Small intestine (tissue), 7 donors: ENCODE measurements at regions not wholly inside any gene's neighbourhood (a gene's known extent, or its start where the extent isn't known, plus 50 kb on each side); places are given as distances from the start of the nearest gene placed in this dataset.

ENCODE experiments used
- DNase-seq, 2 donors: peaks; one replicate each; pipeline versions ENCODE4 v3.0.0 to v3.0.0-alpha.2; 2013
- FAIRE-seq: peaks from 2 replicates; lab custom pipeline; 2012; peaks lifted over from hg19 to GRCh38; lab: Jason Lieb, UNC
- H3K27ac ChIP-seq, 3 donors: one replicate each; pipeline ENCODE4 v1.5.1; 2013; ENCODE audit warnings: low read length in 2 of 3, mild to moderate bottlenecking in 2 of 3, control low read depth in 1 of 3, inconsistent platforms in 1 of 3, low read depth in 1 of 3, moderate library complexity in 1 of 3
- H3K27me3 ChIP-seq, 3 donors: one replicate each; pipeline ENCODE4 v1.6.1; 2013; ENCODE audit warnings: low read length in 3 of 3, inconsistent platforms in 1 of 3; ENCODE audit not compliant: control insufficient read depth in 3 of 3, insufficient read depth in 3 of 3
- H3K36me3 ChIP-seq, 3 donors: one replicate each; pipeline ENCODE4 v1.6.1; 2013; ENCODE audit warnings: low read length in 3 of 3, inconsistent platforms in 1 of 3, low read depth in 1 of 3, mild to moderate bottlenecking in 1 of 3, moderate library complexity in 1 of 3; ENCODE audit not compliant: control insufficient read depth in 3 of 3, insufficient read depth in 2 of 3
- H3K4me1 ChIP-seq, 3 donors: one replicate each; pipeline ENCODE4 v1.6.1; 2013; ENCODE audit warnings: low read length in 2 of 3, inconsistent platforms in 1 of 3, low read depth in 1 of 3, mild to moderate bottlenecking in 1 of 3, moderate library complexity in 1 of 3; ENCODE audit not compliant: control insufficient read depth in 3 of 3, insufficient read depth in 2 of 3
- H3K4me3 ChIP-seq, 3 donors: one replicate each; pipeline ENCODE4 v1.5.1; 2013; ENCODE audit warnings: low read length in 3 of 3, control low read depth in 1 of 3, inconsistent platforms in 1 of 3, low read depth in 1 of 3, mild to moderate bottlenecking in 1 of 3, moderate library complexity in 1 of 3
- H3K9me3 ChIP-seq, 2 donors: one replicate each; pipeline ENCODE4 v1.6.1; 2013; ENCODE audit warnings: low read depth in 1 of 2, low read length in 1 of 2; ENCODE audit not compliant: control insufficient read depth in 2 of 2, insufficient read depth in 1 of 2
- WGBS, 3 donors: extraction: QIAGEN DNeasy Blood & Tissue Kit; methylation state at CpG; one replicate each; pipeline ENCODE4 v1.1.7; 2013; 5-methylcytosine and 5-hydroxymethylcytosine counted together
- donor health status: healthy with polysubstance abuse.
- donor health status: control.
- donor health status: control.
- donor health status: Bipolar disorder and iron deficiency.
- donor health status: healthy.

GRCh38 chr1:36537991-36538390 lies 55.3 kb upstream of the CSF3R start:
- FAIRE-seq (no peak), DNase-seq (no peak)
- H3K36me3 ChIP-seq: no peaks in the 10 kb centered on the region
- no peaks in the 10 kb centered on the region for H3K4me1 ChIP-seq
- no peak overlapping the region for H3K27ac ChIP-seq
- H3K4me3 ChIP-seq: no peak overlapping the region
- 69 to 79% (median 75%) methylated on average over 4 of the region's 4 CpGs for WGBS, 3 donors
- no peaks in the 10 kb centered on the region for H3K9me3 ChIP-seq
- H3K27me3 ChIP-seq: no peaks in the 10 kb centered on the region

GRCh38 chr1:36537190-36537768 lies 54.6 kb upstream of the CSF3R start:
- 19 to 42% (median 20%) methylated on average over 2 of the region's 2 CpGs for WGBS, 3 donors
- DNase-seq: no peak
- Histone ChIP-seq H3K27ac (no peak overlapping the region), H3K4me3 (no peak overlapping the region), H3K27me3 (no peaks in the 10 kb centered on the region), H3K36me3 (no peaks in the 10 kb centered on the region), H3K9me3 (no peaks in the 10 kb centered on the region), H3K4me1 (no peaks in the 10 kb centered on the region)
- no peak for FAIRE-seq

- FAIRE-seq (no peak), DNase-seq (no peak)
- H3K9me3 ChIP-seq: no peaks in the 10 kb centered on the region
- no peak overlapping the region for H3K27ac ChIP-seq
- H3K4me1 ChIP-seq: no peaks in the 10 kb centered on the region
- 73 to 77% (median 73%) methylated on average over 1 of the region's 1 CpG for WGBS, 3 donors
- no peak overlapping the region for H3K4me3 ChIP-seq
- H3K27me3 ChIP-seq: no peaks in the 10 kb centered on the region
- H3K36me3 ChIP-seq: no peaks in the 10 kb centered on the region
These were observed 54.0 kb upstream of the CSF3R start for GRCh38 chr1:36536727-36537126.

GRCh38 chr1:36534711-36535412 lies 52.1 kb upstream of the CSF3R start:
- Histone ChIP-seq H3K9me3 (no peaks in the 10 kb centered on the region), H3K4me3 (no peak overlapping the region), H3K27ac (no peak overlapping the region), H3K4me1 (no peaks in the 10 kb centered on the region), H3K27me3 (no peaks in the 10 kb centered on the region), H3K36me3 (no peaks in the 10 kb centered on the region)
- no peak for DNase-seq
- FAIRE-seq: no peak
- 56 to 69% (median 61%) methylated on average over 12 of the region's 12 CpGs for WGBS, 3 donors

DNA sequence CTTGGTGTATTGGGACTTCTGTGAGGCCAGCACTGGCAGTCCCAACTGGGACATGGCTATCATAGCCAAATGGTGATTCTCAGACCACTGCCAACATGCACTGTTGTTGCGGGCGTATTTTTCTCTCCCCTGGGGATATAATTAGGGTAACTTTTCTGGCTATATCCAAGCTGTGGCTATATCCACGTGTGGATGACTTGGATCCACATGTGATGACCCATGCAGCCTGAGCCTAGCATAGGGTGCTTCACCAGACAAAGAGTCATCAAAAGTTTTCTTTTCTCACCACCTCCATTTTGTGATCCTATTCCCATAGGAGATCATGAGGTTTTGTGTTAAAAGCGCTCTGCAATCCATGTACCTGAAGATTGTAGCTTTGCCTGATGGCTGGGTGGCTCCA lies 51.2 kb upstream of the CSF3R start:
- Histone ChIP-seq H3K4me1 (no peaks in the 10 kb centered on the region), H3K9me3 (no peaks in the 10 kb centered on the region), H3K27ac (no peak overlapping the region), H3K36me3 (no peaks in the 10 kb centered on the region), H3K27me3 (no peaks in the 10 kb centered on the region), H3K4me3 (no peak overlapping the region)
- WGBS, 3 donors: 68 to 74% (median 73%) methylated on average over 4 of the region's 4 CpGs
- FAIRE-seq: no peak
- no peak for DNase-seq

- Histone ChIP-seq H3K4me3 (no peak overlapping the region), H3K9me3 (no peaks in the 10 kb centered on the region), H3K36me3 (no peaks in the 10 kb centered on the region), H3K27ac (no peak overlapping the region), H3K27me3 (no peaks in the 10 kb centered on the region), H3K4me1 (no peaks in the 10 kb centered on the region)
- 85 to 88% (median 86%) methylated on average over 3 of the region's 3 CpGs for WGBS, 3 donors
- no peak for FAIRE-seq
- no peak for DNase-seq
These were observed 50.2 kb upstream of the CSF3R start for GRCh38 chr1:36532810-36533401.
